NCI-H526 (cell line): ENCODE measurements at regions not wholly inside any gene's neighbourhood (a gene's known extent, or its start where the extent isn't known, plus 50 kb on each side); places are given as distances from the start of the nearest gene placed in this dataset.
"Not testable (repeated sequence)": the region's sequence is repeated elsewhere in the genome, so short reads cannot be mapped to it uniquely, and the experiment has no call there.

ENCODE experiments used
- DNase-seq, 2 experiments: peaks; one replicate each; lab custom pipeline; 2025; lab: John Stamatoyannopoulos, UW

DNA sequence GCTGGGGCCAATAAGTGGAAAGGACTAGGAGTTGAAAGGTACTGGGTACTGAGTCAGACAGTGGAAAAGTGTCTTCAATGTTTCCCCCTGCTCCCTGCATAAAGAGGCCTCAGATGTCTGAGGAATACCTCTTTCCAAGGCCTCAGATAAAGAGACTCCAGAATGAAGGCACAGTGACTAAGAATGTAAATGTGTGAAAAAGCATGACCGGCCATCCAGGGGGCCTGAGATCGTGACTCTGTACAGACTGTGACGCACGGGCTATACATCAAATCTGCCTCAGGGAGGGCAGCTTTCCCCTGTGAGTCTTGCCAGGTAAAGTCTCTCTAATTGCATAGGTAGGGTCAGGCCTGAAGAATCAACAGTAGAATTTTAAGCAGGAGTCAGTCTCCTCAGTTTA, 1690.5 kb downstream of the KCNT2 start:
- no peak for DNase-seq

DNA sequence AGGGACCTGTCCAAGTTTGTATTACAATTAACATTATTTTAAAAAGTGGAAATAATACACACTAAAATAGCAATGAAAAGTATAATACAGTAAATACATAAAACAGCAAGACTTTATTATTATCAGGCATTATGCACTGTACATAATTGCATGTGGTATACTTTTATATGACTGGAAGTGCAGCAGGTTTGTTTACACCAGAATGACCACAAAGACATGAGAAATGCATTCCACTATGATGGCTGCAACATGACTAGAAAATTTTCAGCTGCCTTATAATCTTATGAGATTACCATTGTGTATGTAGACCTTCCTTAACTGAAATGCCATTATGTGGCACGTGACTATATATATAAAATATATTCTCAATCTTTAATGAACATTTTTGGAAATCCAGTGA, 1699.6 kb downstream of the KCNT2 start:
- no peak for DNase-seq

DNA sequence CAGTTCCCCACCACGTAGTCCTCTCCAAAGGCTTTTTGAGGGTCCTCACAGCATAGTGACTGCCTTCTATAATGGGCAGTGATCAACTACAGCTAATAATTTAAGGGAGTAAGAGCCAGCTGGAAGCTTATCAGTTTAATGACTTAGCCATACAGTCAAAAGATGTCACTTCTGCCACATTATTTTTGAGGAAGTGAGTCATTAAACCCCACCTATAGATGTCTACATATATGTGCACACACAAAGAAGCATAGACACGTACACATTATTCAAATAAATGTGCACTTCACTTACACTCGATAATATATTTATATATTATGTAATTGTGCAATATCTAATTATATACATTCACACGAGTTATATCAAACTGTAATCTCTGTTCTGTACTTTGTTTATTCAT, 1704.7 kb downstream of the KCNT2 start:
- no peak for DNase-seq

DNA sequence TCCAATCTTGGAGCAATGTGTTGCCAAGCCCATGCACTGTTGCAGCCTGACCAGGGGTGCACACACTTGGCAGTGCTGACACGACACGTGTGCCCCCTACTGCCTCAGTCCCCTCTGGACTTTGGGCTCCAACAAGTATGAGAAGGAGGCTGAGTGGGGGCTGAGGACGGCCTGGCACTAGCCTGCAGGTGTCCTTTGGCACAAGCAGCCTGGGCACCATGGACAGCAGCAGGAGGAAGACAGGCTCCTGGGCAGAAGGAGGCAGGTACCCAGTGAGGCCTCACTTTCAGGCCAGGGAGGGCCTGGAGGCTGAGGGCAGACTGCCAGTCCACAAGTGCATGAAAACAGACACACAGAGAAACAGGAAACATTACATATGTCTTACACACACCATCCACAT, 1702.9 kb upstream of the B3GALT2 start:
- DNase-seq: no peak

DNA sequence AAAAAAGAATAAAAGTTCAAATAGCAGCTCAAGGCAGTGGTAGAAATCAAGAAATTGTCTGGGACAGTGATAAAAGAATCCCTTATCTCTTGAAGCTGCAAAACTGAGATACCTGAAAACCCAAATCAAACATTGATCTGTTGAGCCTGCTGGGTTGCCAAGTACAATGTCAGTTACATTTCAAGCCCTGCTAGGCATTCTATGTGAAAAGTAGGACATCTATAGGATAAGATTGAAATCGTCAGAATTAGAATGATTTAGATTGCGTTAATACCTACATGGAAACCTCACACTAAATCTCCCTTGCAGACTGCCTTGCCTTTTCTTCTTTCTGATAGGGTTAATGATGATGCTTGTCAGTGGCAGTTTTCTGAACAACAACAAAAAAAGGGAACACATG, 1684.4 kb upstream of the B3GALT2 start:
- DNase-seq: no peak

DNA sequence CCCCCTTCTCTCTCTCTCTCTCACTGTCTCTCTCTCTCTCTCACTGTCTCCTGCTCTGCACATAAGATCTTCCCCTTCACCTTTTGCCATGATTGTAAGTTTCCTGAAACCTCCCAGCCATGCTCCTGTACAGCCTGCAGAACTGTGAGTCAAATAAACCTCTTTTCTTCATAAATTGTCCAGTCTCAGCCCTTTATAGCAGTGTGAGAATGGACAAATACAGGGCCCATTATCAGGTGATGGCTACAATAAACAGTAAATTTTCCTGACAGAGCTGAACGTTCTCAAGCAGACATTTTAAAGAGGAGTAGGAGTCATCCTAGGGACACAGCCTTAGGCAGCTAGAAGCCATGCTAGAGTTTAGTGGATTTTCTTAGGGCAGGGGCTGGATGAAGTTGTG, 1679.7 kb upstream of the B3GALT2 start:
- DNase-seq: no peak

DNA sequence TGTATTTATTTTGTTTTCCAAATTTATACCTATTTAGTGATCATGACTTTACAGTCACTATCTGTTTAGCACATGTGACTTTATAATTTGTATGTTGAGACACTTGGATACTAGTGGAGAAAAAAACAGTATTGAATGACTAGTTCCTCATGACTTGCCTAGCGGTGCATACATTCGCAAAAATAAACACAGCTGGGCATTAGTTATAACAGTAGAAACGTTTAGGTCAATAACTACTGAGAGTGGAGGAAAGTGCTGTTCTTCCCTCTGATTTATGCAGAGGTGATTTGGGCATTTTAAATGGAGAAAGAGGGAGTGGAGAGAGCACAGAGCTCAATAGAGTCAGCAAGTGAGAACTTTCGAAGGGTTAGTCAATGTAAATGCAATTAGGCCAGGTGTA, 1679.0 kb upstream of the B3GALT2 start:
- no peak for DNase-seq

DNA sequence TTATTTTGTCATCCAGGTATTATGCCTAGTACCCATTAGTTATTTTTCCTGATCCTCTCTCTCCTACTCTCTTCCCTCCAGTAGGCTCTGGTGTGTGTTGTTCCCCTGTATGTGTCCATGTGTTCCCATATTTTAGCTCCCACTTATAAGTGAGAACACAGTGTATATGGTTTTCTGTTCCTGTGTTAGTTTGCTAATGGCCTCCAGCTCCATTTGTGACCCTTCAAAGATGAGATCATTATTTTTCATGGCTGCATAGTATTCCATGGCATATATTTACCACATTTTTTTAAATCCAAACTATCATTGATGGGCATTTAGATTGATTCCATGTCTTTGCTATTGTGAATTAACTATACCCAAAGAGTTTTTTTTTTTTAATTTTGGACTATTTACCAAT, 1675.7 kb upstream of the B3GALT2 start:
- DNase-seq: no peak

DNA sequence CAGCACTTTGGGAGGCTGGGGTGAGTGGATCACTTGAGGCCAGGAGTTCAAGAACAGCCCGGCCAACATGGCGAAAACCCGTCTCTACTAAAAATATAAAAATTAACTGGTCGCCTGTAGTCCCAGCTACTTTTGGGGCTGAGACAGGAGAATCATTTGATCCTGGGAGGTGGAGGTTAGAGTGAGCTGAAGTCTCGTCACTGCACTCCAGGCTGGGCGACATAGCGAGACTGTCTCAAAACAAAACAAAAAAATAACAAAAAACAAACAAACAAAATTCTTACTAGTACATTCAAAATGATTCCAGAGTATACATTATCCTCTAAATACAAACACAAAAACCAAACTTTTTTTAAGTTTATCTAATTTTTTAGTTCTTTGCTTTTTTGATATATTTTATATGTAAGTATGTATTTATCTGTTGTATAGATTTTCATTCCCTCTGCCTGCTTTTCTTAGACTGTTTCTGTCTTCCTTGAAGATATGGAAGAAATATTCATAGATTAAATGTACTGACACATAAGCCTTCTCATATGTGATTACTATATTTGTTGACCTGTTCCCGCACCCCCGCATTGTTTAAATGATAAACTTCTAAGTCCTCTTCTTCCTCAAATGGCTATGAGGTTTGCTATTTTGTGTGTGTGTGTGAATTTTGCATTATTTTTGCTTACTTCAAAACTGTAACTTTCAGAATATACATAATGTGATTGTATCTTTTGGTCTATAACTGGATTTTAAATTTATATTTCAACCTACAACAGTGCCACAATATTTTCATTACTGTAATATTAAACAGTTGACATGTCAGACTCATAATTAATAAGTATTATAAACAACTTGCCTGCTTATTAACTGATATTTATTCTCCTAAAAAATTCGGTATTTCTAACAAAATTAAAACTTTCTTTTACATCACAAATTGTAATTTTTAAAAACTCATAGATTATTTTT, 1674.1 kb upstream of the B3GALT2 start:
- no peak for DNase-seq

DNA sequence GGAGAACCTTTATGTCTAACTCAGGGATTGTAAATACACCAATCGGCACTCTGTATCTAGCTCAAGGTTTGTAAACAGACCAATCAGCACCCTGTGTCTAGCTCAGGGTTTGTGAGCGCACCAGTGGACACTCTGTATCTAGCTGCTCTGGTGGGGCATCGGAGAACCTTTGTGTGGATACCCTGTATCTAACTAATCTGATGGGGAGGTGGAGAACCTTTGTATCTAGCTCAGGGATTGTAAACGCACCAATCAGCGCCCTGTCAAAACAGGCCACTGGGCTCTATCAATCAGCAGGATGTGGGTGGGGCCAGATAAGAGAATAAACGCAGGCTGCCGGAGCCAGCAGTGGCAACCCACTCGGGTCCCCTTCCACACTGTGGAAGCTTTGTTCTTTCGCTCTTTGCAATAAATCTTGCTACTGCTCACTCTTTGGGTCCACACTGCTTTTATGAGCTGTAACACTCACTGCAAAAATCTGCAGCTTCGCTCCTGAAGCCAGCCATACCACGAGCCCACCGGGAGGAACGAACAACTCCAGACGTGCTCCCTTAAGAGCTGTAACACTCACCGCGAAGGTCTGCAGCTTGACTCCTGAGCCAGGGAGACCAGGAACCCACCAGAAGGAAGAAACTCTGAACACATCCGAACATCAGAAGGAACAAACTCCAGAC, 1673.2 kb upstream of the B3GALT2 start:
- DNase-seq: not testable (repeated sequence)

DNA sequence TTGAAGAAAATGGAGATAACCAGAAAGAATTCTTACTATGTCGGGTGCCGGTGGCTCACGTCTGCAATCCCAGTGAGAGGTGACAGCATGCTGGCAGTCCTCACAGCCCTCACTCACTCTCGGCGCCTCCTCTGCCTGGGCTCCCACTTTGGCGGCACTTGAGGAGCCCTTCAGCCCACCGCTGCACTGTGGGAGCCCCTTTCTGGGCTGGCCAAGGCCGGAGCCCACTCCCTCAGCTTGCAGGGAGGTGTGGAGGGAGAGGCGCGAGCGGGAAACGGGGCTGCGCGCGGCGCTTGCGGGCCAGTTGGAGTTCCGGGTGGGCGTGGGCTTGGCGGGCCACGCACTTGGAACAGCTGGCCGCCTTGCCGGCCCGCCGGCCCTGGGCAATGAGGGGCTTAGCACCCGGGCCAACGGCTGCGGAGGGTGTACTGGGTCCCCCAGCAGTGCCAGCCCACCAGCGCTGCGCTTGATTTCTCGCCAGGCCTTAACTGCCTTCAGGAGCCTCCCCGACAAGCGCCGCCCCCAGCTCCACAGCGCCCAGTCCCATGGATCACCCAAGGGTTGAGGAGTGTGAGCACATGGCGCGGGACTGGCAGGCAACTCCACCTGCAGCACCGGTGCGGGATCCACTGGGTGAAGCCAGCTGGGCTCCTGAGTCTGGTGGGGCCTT, 1672.5 kb upstream of the B3GALT2 start:
- not testable (repeated sequence) for DNase-seq

DNA sequence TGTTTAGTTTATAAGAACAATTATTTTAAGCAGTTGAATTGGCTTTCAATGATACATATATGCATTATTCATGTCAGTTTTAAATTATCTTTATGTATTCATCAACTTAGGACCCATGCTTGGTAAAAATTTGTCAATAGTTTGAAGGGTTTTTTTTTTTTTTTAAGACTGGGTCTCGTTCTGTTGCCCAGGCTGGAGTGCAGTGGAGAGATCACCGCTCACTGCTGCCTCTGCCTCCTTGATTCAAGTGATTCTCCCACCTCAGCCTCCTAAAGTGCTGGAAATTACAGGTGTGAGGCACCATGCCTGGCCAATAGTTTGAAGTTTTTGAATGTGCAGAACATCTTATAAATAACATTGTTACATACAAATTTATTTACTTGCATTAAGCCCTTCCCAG, 1671.0 kb upstream of the B3GALT2 start:
- no peak for DNase-seq

DNA sequence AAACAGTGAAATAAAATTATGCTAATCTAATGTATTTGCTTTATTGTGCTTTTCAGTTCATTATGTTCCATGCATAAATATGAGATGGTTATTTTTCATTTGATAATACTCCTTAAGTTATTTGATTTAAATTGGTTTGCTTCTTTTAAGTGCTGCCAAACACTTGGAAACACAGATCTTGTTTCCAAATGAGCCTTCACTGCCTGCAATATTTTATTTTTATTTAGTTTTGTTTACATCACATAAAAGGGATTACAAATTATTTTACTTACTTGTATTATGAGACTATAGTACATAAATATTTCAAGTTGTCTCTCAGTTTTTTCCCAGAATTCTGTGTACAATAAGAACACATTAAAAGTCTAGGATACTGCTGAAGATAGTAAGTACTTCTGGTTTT, 1662.4 kb upstream of the B3GALT2 start:
- DNase-seq: no peak

DNA sequence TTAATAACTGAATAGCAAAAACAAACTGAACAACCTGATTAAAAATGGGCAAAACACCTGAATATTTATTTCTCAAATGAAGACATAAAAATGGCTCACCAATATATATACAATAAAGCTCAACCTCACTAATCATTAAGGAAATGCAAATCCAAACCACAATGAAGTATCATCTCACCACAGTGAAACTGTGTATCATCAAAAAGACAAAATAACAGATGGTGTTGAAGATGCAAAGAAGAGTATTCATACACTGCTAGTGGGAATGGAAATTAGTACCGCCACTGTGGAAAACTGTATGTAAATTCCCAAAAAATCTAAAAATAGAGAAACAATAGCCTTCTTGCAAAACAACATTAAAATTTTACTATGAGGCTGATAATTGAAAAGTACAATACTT, 1660.1 kb upstream of the B3GALT2 start:
- no peak for DNase-seq

DNA sequence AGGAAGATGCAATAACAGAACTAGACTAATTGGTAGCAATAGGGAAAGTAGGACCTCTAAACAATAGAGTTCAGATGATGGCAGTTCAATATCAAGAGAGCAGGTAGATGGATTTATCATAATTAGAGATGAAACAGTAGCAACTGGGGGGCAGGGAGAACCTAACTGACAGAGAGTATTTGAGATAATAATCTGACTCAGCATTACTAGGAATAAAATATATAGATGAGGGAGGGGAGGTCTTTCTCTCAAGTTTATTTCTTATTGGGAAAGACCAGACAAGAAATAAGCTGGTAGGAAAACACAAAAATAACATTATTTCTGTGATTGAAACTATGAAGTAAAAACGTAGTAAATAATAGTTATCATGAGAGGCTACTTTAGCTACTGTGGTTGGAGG, 1656.7 kb upstream of the B3GALT2 start:
- DNase-seq: no peak

DNA sequence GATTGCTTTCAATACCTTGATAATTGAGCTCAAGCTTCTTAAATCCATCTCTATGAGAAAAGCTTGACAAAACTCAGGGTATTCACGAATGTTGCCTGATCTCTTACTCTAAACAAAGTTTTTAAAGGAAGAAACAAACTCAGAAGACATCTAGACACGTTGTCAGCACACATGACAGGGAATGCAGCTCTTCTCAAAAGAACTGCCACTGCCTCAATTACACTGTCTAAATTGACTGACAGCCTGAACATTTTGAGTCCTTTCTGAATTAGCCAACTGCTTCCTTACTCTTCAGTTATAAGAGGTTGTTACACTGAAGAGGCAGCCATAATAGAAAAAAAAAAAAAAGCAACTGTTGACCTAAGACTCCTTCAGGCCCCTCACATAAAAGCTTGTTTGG, 1646.7 kb upstream of the B3GALT2 start:
- DNase-seq: no peak

DNA sequence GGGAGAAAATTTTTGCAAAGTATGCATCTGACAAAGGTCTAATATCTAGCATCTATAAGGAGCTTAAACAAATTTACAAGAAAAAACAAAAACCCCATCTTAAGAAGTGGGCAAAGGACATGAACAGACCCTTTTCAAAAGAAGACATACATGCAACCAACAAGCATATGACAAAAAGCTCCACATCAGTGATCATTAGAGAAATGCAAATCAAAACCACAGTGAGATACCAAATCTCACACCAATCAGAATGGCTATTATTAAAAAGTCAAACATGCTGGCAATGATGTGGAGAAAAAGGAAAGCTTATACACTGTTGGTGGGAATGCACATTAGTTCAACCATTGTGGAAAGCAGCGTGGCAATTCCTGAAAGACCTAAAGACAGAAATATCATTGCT, 1645.2 kb upstream of the B3GALT2 start:
- not testable (repeated sequence) for DNase-seq

DNA sequence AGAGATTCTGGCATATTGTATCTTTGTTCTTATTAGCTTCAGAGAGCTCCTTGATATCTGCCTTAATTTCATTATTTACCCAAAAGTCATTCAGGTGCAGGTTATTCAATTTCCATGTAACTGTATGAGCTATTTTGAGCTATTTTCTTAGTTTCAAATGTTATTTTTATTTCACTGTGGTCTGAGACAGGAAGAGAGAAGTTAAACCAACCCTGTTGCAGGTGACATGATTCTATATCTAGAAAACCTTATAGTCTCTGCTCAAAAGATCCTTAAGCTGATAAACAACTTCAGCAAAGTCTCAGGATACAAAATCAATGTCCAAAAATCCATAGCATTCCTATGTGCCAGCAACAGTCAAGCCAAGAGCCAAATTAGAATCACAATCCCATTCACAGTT, 1644.0 kb upstream of the B3GALT2 start:
- DNase-seq: no peak

DNA sequence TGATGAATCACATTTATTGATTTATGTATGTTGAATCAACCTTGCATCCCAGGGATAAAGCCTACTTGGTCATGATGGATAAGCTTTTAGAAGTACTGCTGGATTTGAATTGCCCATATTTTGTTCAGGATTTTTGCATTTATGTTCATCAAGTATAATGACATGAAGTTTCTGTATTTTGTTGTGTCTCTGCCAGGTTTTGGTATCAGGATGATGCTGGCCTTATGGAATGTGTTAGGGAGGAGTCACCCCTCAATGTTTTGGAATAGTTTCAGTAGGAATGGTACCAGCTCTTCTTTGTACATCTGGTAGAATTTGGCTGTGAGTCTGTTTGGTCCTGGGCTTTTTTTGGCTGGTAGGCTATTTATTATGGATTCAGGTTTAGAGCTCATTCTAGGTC, 1643.1 kb upstream of the B3GALT2 start:
- no peak for DNase-seq

DNA sequence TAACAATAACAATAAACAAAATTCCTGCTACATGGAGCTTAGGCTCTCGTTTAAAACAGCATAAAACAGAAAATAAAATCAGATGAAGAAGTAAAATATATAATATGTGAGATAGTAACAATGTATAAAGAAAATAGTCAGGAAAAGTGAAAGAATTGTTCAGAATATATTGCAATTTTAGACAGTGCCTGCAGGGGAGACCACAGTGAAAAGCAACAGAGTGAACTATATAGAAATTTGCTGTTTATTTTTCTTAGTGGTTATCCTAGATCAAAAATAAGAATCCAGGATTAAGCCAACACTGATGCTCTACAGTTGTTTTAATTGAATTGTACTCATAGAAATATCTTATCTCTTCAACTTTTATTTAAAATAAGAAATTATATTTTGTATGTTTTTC, 1639.0 kb upstream of the B3GALT2 start:
- DNase-seq: no peak

DNA sequence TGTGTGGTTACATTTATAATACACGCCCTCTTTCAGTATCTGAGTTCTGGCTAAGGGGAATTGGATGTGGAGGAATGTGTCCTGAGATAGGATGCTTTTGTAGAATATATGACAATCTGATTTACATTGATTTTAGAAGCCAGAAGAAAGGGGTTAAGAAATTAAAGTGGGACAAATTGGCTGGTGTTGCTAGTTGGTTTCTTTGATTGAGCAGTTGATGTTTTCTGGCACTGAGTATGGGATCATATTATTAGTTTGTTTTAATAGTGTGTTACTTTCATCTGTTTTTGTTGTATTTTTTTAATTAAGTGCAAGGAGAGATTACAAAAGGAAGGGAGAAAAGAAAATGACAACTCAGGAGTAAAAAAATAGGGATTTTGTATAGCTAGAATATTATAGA, 1634.7 kb upstream of the B3GALT2 start:
- DNase-seq: no peak

DNA sequence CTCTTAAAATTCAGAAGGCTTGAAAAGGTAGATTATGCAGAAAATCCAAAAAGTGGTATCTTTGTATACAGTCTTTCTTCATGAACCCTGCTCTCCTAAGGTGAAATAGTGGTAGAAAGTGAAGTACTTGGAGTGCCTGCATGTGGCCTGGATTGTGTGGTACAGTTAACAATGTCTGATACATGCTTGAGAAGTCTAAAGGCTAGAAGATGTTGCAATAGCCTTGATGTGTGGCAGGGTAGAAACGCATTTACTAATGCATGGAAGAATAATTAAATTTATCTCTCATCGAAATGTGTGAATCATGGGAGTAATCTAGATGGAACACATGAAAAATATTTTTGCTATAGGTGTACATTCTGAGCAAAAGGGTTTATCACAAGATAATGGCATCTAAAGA, 1632.3 kb upstream of the B3GALT2 start:
- no peak for DNase-seq

DNA sequence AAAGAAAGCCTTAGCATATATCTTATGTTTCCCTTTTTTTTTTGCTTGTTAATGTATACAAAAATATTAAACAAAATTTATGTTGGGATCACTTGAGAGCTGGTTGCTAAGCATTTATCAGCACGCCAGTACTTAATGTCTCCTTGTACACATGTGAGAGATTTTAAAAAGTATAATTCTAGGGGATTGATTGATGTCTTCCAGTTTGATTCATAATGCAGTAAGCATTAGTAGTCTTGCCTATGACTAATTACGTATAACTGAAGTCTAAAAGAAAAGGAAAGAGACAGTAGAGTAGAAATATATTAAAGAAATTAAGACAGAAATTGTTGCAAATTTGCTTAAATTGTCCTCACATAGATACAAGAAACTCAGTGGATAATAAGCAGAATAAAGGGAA, 1630.4 kb upstream of the B3GALT2 start:
- no peak for DNase-seq
